Fibroblast of the conjunctiva (primary cell): ENCODE measurements at regions not wholly inside any gene's neighbourhood (a gene's known extent, or its start where the extent isn't known, plus 50 kb on each side); places are given as distances from the start of the nearest gene placed in this dataset.

ENCODE experiments used
- DNase-seq: peaks from one replicate; pipeline ENCODE4 v3.0.0-alpha.2; 2010; ENCODE audit warnings: low read depth

GRCh38 chr9:90023861-90024260, 419.0 kb downstream of the GADD45G start:
- DNase-seq = no peak

- DNase-seq = no peak
Measured at GRCh38 chr9:90024409-90024808, 419.6 kb downstream of the GADD45G start.

GRCh38 chr9:90024823-90025222, 420.0 kb downstream of the GADD45G start:
- DNase-seq = no peak

- DNase-seq = no peak
Measured at GRCh38 chr9:90025816-90026215, 421.0 kb downstream of the GADD45G start.

- DNase-seq = no peak
Measured at GRCh38 chr9:90027296-90027790, 422.5 kb downstream of the GADD45G start.

GRCh38 chr9:90029386-90029785, 424.6 kb downstream of the GADD45G start:
- DNase-seq = no peak

- DNase-seq = no peak
Measured at GRCh38 chr9:90029996-90030395, 425.2 kb downstream of the GADD45G start.

- no peak for DNase-seq
Measured at GRCh38 chr9:90032296-90033027, 427.6 kb downstream of the GADD45G start.

- no peak for DNase-seq
Measured at GRCh38 chr9:90033028-90033650, 428.3 kb downstream of the GADD45G start.

- no peak for DNase-seq
Measured at GRCh38 chr9:90034071-90034470, 429.3 kb downstream of the GADD45G start.

GRCh38 chr9:90035471-90035870, 430.7 kb downstream of the GADD45G start:
- DNase-seq = no peak

GRCh38 chr9:90037146-90037797, 432.5 kb downstream of the GADD45G start:
- no peak for DNase-seq

GRCh38 chr9:90038763-90039162, 434.0 kb downstream of the GADD45G start:
- no peak for DNase-seq

GRCh38 chr9:90044263-90044662, 439.5 kb downstream of the GADD45G start:
- DNase-seq = no peak

- no peak for DNase-seq
Measured at GRCh38 chr9:90044710-90045151, 439.9 kb downstream of the GADD45G start.

- no peak for DNase-seq
Measured at GRCh38 chr9:90046317-90046861, 441.6 kb downstream of the GADD45G start.

GRCh38 chr9:90047828-90048227, 443.0 kb downstream of the GADD45G start:
- no peak for DNase-seq

GRCh38 chr9:90052366-90052765, 447.6 kb downstream of the GADD45G start:
- no peak for DNase-seq

GRCh38 chr9:90053027-90053426, 448.2 kb downstream of the GADD45G start:
- DNase-seq = no peak

GRCh38 chr9:90054810-90055209, 450.0 kb downstream of the GADD45G start:
- no peak for DNase-seq

- DNase-seq = no peak
Measured at GRCh38 chr9:90055226-90055625, 450.4 kb downstream of the GADD45G start.

GRCh38 chr9:90057361-90057760, 452.5 kb downstream of the GADD45G start:
- DNase-seq = no peak
